DND-41 (cell line): ENCODE measurements at regions not wholly inside any gene's neighbourhood (a gene's known extent, or its start where the extent isn't known, plus 50 kb on each side); places are given as distances from the start of the nearest gene placed in this dataset.

Experiments
- ATAC-seq: fragments of 200-7000 bp; cut with Tn5 transposase; 3 replicates; pipeline ENCODE4 v1.9.1; 2021; ENCODE audit warnings: low read depth; ENCODE audit not compliant: insufficient read depth
- DNase-seq: peaks from one replicate; pipeline ENCODE4 v3.0.0-alpha.2; 2020
- H2AFZ ChIP-seq: 2 replicates; pipeline ENCODE4 v1.6.0; 2012; ENCODE audit warnings: low read depth, low read length
- H3K27ac ChIP-seq: 2 replicates; pipeline ENCODE4 v1.5.1; 2012; ENCODE audit warnings: low read length, inconsistent platforms
- H3K27me3 ChIP-seq: fragments of 200-600 bp; sonication (generic); 2 replicates; pipeline ENCODE4 v1.6.0; 2012; ENCODE audit warnings: low read length, mild to moderate bottlenecking, inconsistent platforms; ENCODE audit not compliant: insufficient read depth, poor library complexity
- H3K36me3 ChIP-seq: 2 replicates; pipeline ENCODE4 v1.5.1; 2012; ENCODE audit warnings: low read length, inconsistent platforms; ENCODE audit not compliant: insufficient read depth
- H3K4me1 ChIP-seq: 2 replicates; pipeline ENCODE4 v1.5.1; 2012; ENCODE audit warnings: mild to moderate bottlenecking, low read length; ENCODE audit not compliant: insufficient read depth
- H3K4me2 ChIP-seq: 2 replicates; pipeline ENCODE4 v1.6.0; 2012; ENCODE audit warnings: mild to moderate bottlenecking, moderate library complexity, low read length, inconsistent platforms; ENCODE audit not compliant: insufficient read depth
- H3K4me3 ChIP-seq, 2 experiments: fragments of 200-600 bp in 1 of 2; shearing (Covaris generic) in 1 of 2; 2 replicates each; pipeline ENCODE4 v1.5.1; 2012 to 2016; ENCODE audit warnings: inconsistent platforms in 2 of 2, low read length in 2 of 2, mild to moderate bottlenecking in 2 of 2, low read depth in 1 of 2, moderate library complexity in 1 of 2
- H3K79me2 ChIP-seq: 2 replicates; pipeline ENCODE4 v1.6.0; 2012; ENCODE audit warnings: low read length, inconsistent platforms; ENCODE audit not compliant: insufficient read depth
- H3K9ac ChIP-seq: 2 replicates; pipeline ENCODE4 v1.6.0; 2012; ENCODE audit warnings: low read depth, mild to moderate bottlenecking, inconsistent platforms, low read length, moderate library complexity
- H3K9me3 ChIP-seq: 2 replicates; pipeline ENCODE4 v1.5.1; 2012; ENCODE audit warnings: low read length, moderate library complexity, mild to moderate bottlenecking, inconsistent platforms; ENCODE audit not compliant: insufficient read depth, severe bottlenecking
- H4K20me1 ChIP-seq: 2 replicates; pipeline ENCODE4 v1.6.0; 2012; ENCODE audit warnings: low read length; ENCODE audit not compliant: insufficient read depth
- CTCF ChIP-seq: IDR thresholded peaks from 2 replicates; pipeline ENCODE4 v1.5.1; 2012; ENCODE audit warnings: borderline replicate concordance, low read length, moderate library complexity, mild to moderate bottlenecking; ENCODE audit not compliant: poor library complexity, severe bottlenecking; ENCODE audit errors: extremely low read depth
- EZH2 ChIP-seq: IDR thresholded peaks from 3 replicates; pipeline ENCODE4 v1.6.1; 2012; ENCODE audit warnings: borderline replicate concordance, low read depth, mild to moderate bottlenecking, moderate library complexity, low read length, inconsistent platforms; ENCODE audit not compliant: severe bottlenecking

GRCh38 chr15:47577461-47577860 is 139.8 kb upstream of the SEMA6D start:
- Histone ChIP-seq H2AFZ (no peak overlapping the region), H3K4me1 (no peaks in the 10 kb centered on the region), H4K20me1 (no peaks in the 10 kb centered on the region), H3K27me3 (no peaks in the 10 kb centered on the region), H3K36me3 (no peaks in the 10 kb centered on the region), H3K4me3 (no peak overlapping the region), H3K9me3 (no peaks in the 10 kb centered on the region), H3K9ac (no peak overlapping the region), H3K79me2 (no peaks in the 10 kb centered on the region), H3K27ac (no peak overlapping the region), H3K4me2 (no peak overlapping the region)
- ATAC-seq (no peak), DNase-seq (no peak)
- TF ChIP-seq CTCF, result no peak
- no peak for TF ChIP-seq EZH2

GRCh38 chr15:47582233-47582632 is 135.1 kb upstream of the SEMA6D start:
- no peak for ATAC-seq
- TF ChIP-seq EZH2 (no peak), CTCF (no peak)
- H3K36me3 ChIP-seq, result no peaks in the 10 kb centered on the region
- no peaks in the 10 kb centered on the region for H3K27me3 ChIP-seq
- H3K4me2 ChIP-seq, result no peak overlapping the region
- no peaks in the 10 kb centered on the region for H3K79me2 ChIP-seq
- no peak for DNase-seq
- H3K9ac ChIP-seq, result no peak overlapping the region
- H4K20me1 ChIP-seq, result no peaks in the 10 kb centered on the region
- no peak overlapping the region for H3K27ac ChIP-seq
- no peak overlapping the region for H3K4me3 ChIP-seq
- no peaks in the 10 kb centered on the region for H3K9me3 ChIP-seq
- no peaks in the 10 kb centered on the region for H3K4me1 ChIP-seq
- H2AFZ ChIP-seq, result no peak overlapping the region

- no peaks in the 10 kb centered on the region for H3K9me3 ChIP-seq
- H3K27me3 ChIP-seq, result no peaks in the 10 kb centered on the region
- DNase-seq, result no peak
These were observed 133.0 kb upstream of the SEMA6D start for GRCh38 chr15:47584316-47584715.

More at GRCh38 chr15:47584316-47584715, 133.0 kb upstream of the SEMA6D start:
- no peak for TF ChIP-seq EZH2
- no peak for TF ChIP-seq CTCF
- Histone ChIP-seq H2AFZ (no peak overlapping the region), H4K20me1 (no peaks in the 10 kb centered on the region), H3K4me1 (no peaks in the 10 kb centered on the region), H3K4me2 (no peak overlapping the region), H3K4me3 (no peak overlapping the region), H3K9ac (no peak overlapping the region), H3K79me2 (no peaks in the 10 kb centered on the region), H3K27ac (no peak overlapping the region), H3K36me3 (no peaks in the 10 kb centered on the region)
- ATAC-seq, result no peak
